ENCODE measurements at regions not wholly inside any gene's neighbourhood (a gene's known extent, or its start where the extent isn't known, plus 50 kb on each side); places are given as distances from the start of the nearest gene placed in this dataset.

GRCh38 chr15:47640079-47640478, 77.2 kb upstream of the SEMA6D start:
- no peak for DNase-seq (ENCODE audit: insufficient read length, low spot score)
- FAIRE-seq = no peak
- TF ChIP-seq POLR2A (IDR thresholded peaks at IDR 0.05; ENCODE audit: low read depth, low read length) (no peak), SPI1 (IDR thresholded peaks at IDR 0.05; ENCODE audit: low read depth, low read length) (no peak), TAF1 (IDR thresholded peaks at IDR 0.05; ENCODE audit: low read depth, low read length) (no peak), PAX5 (IDR thresholded peaks at IDR 0.05; ENCODE audit: insufficient read depth, low read length, severe bottlenecking) (no peak), POLR2AphosphoS5 (IDR thresholded peaks at IDR 0.05; ENCODE audit: low read depth, low read length) (no peak), POU2F2 (IDR thresholded peaks at IDR 0.05; ENCODE audit: low read depth, low read length) (no peak)

DNA sequence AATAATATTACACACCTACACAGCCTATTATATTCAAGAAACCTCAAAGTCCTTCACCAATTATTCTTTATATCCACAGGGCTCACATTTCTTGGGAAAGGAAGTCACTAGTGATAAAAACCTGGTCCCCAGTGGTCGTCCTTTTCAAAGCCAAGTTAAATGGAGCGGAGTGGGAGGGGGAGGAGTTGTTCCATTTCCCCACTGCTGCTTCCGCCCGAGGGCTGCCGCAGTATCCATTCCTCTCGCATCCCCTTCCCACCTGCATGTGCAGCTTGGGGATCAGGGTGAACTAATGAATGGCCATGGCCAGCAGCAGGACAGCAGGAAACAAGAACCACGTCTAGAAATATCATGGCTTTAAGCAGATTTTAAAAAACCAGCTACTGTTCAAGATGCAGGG, 76.4 kb upstream of the SEMA6D start:
- FAIRE-seq = no peak
- no peak for DNase-seq (ENCODE audit: insufficient read length, low spot score)
- TF ChIP-seq POLR2AphosphoS5 (IDR thresholded peaks at IDR 0.05; ENCODE audit: low read depth, low read length) = no peak
- no peak for TF ChIP-seq SPI1 (IDR thresholded peaks at IDR 0.05; ENCODE audit: low read depth, low read length)
- no peak for TF ChIP-seq POU2F2 (IDR thresholded peaks at IDR 0.05; ENCODE audit: low read depth, low read length)
- TF ChIP-seq PAX5 (IDR thresholded peaks at IDR 0.05; ENCODE audit: insufficient read depth, low read length, severe bottlenecking) = no peak

- no peak for FAIRE-seq
- DNase-seq (ENCODE audit: insufficient read length, low spot score) = no peak
- TF ChIP-seq POLR2A (IDR thresholded peaks at IDR 0.05; ENCODE audit: low read depth, low read length) = no peak
- TF ChIP-seq TAF1 (IDR thresholded peaks at IDR 0.05; ENCODE audit: low read depth, low read length) = no peak
- no peak for TF ChIP-seq POLR2AphosphoS5 (IDR thresholded peaks at IDR 0.05; ENCODE audit: low read depth, low read length)
- no peak for TF ChIP-seq PAX5 (IDR thresholded peaks at IDR 0.05; ENCODE audit: insufficient read depth, low read length, severe bottlenecking)
- no peak for TF ChIP-seq POU2F2 (IDR thresholded peaks at IDR 0.05; ENCODE audit: low read depth, low read length)
- no peak for TF ChIP-seq SPI1 (IDR thresholded peaks at IDR 0.05; ENCODE audit: low read depth, low read length)
Measured at GRCh38 chr15:47644722-47645121, 72.6 kb upstream of the SEMA6D start.

DNA sequence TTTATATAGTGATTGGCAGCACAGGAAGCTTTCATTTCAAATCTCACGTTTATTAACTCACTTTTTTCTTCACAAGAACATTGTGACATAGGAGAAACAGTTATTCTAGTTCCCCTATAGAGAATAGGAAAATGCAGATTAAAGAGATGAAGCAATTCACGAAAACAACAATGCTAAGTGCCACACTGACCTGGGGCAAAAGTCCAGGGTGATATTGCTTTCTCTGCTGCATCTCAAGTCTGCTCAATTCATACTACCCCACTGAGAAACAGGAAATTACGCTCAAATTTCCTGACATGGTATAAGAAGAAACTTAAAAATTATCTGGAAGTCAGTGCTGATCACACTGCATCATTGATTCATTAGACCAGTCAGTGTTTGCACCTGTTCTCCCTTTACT, 66.7 kb upstream of the SEMA6D start:
- DNase-seq (ENCODE audit: insufficient read length, low spot score) (no peak), FAIRE-seq (no peak)
- TF ChIP-seq SPI1 (IDR thresholded peaks at IDR 0.05; ENCODE audit: low read depth, low read length) = no peak
- no peak for TF ChIP-seq POU2F2 (IDR thresholded peaks at IDR 0.05; ENCODE audit: low read depth, low read length)
- no peak for TF ChIP-seq POLR2AphosphoS5 (IDR thresholded peaks at IDR 0.05; ENCODE audit: low read depth, low read length)
- no peak for TF ChIP-seq TAF1 (IDR thresholded peaks at IDR 0.05; ENCODE audit: low read depth, low read length)
- no peak for TF ChIP-seq PAX5 (IDR thresholded peaks at IDR 0.05; ENCODE audit: insufficient read depth, low read length, severe bottlenecking)
- no peak for TF ChIP-seq POLR2A (IDR thresholded peaks at IDR 0.05; ENCODE audit: low read depth, low read length)

GRCh38 chr15:47652328-47652727, 65.0 kb upstream of the SEMA6D start:
- no peak for FAIRE-seq
- TF ChIP-seq POU2F2 (IDR thresholded peaks at IDR 0.05; ENCODE audit: low read depth, low read length) = no peak
- no peak for TF ChIP-seq SPI1 (IDR thresholded peaks at IDR 0.05; ENCODE audit: low read depth, low read length)
- TF ChIP-seq POLR2A (IDR thresholded peaks at IDR 0.05; ENCODE audit: low read depth, low read length) = no peak
- no peak for TF ChIP-seq POLR2AphosphoS5 (IDR thresholded peaks at IDR 0.05; ENCODE audit: low read depth, low read length)
- TF ChIP-seq PAX5 (IDR thresholded peaks at IDR 0.05; ENCODE audit: insufficient read depth, low read length, severe bottlenecking) = no peak
- TF ChIP-seq TAF1 (IDR thresholded peaks at IDR 0.05; ENCODE audit: low read depth, low read length) = no peak
- no peak for DNase-seq (ENCODE audit: insufficient read length, low spot score)

GRCh38 chr15:47652844-47653243, 64.5 kb upstream of the SEMA6D start:
- TF ChIP-seq POLR2AphosphoS5 (IDR thresholded peaks at IDR 0.05; ENCODE audit: low read depth, low read length) = no peak
- no peak for TF ChIP-seq PAX5 (IDR thresholded peaks at IDR 0.05; ENCODE audit: insufficient read depth, low read length, severe bottlenecking)
- TF ChIP-seq SPI1 (IDR thresholded peaks at IDR 0.05; ENCODE audit: low read depth, low read length) = no peak
- no peak for TF ChIP-seq POLR2A (IDR thresholded peaks at IDR 0.05; ENCODE audit: low read depth, low read length)
- TF ChIP-seq TAF1 (IDR thresholded peaks at IDR 0.05; ENCODE audit: low read depth, low read length) = no peak
- no peak for TF ChIP-seq POU2F2 (IDR thresholded peaks at IDR 0.05; ENCODE audit: low read depth, low read length)
- DNase-seq (ENCODE audit: insufficient read length, low spot score) (no peak), FAIRE-seq (no peak)

- no peak for TF ChIP-seq POLR2AphosphoS5 (IDR thresholded peaks at IDR 0.05; ENCODE audit: low read depth, low read length)
- no peak for TF ChIP-seq POU2F2 (IDR thresholded peaks at IDR 0.05; ENCODE audit: low read depth, low read length)
- no peak for TF ChIP-seq TAF1 (IDR thresholded peaks at IDR 0.05; ENCODE audit: low read depth, low read length)
- TF ChIP-seq PAX5 (IDR thresholded peaks at IDR 0.05; ENCODE audit: insufficient read depth, low read length, severe bottlenecking) = no peak
- TF ChIP-seq SPI1 (IDR thresholded peaks at IDR 0.05; ENCODE audit: low read depth, low read length) = no peak
- TF ChIP-seq POLR2A (IDR thresholded peaks at IDR 0.05; ENCODE audit: low read depth, low read length) = no peak
- FAIRE-seq = no peak
- DNase-seq (ENCODE audit: insufficient read length, low spot score) = no peak
Measured at GRCh38 chr15:47661661-47662180, 55.6 kb upstream of the SEMA6D start.

- TF ChIP-seq POLR2AphosphoS5 (IDR thresholded peaks at IDR 0.05; ENCODE audit: low read depth, low read length) = no peak
- TF ChIP-seq POLR2A (IDR thresholded peaks at IDR 0.05; ENCODE audit: low read depth, low read length) = no peak
- no peak for TF ChIP-seq SPI1 (IDR thresholded peaks at IDR 0.05; ENCODE audit: low read depth, low read length)
- TF ChIP-seq TAF1 (IDR thresholded peaks at IDR 0.05; ENCODE audit: low read depth, low read length) = no peak
- FAIRE-seq (no peak), DNase-seq (ENCODE audit: insufficient read length, low spot score) (no peak)
Measured at GRCh38 chr15:47663101-47663500, 54.2 kb upstream of the SEMA6D start.
